ENCODE measurements at regions not wholly inside any gene's neighbourhood (a gene's known extent, or its start where the extent isn't known, plus 50 kb on each side); places are given as distances from the start of the nearest gene placed in this dataset.

- Histone ChIP-seq H3K36me3 (ENCODE audit: control insufficient read depth, insufficient read depth, low read length) (no peaks in the 10 kb centered on the region), H2AFZ (ENCODE audit: low read depth, low read length) (no peak overlapping the region), H3K4me3 (no peak overlapping the region), H3K27me3 (ENCODE audit: control insufficient read depth in 2 of 2, insufficient read depth in 2 of 2, low read length in 2 of 2) (no peaks in the 10 kb centered on the region), H3K9me1 (ENCODE audit: control insufficient read depth, insufficient read depth, low read length) (no peaks in the 10 kb centered on the region), H3K4me2 (ENCODE audit: insufficient read depth, low read length) (no peak overlapping the region), H3K79me2 (ENCODE audit: control insufficient read depth, insufficient read depth, low read length) (no peaks in the 10 kb centered on the region), H3K9me3 (replicated peaks; ENCODE audit: control insufficient read depth, insufficient read depth, low read depth, low read length) (no peaks in the 10 kb centered on the region), H3K4me1 (replicated peaks in 1 of 2; ENCODE audit: control insufficient read depth in 2 of 2, insufficient read depth in 2 of 2, low read length in 2 of 2) (no peaks in the 10 kb centered on the region), H4K20me1 (replicated peaks; ENCODE audit: control insufficient read depth, insufficient read depth, low read length) (no peaks in the 10 kb centered on the region), H3K9ac (ENCODE audit: insufficient read depth in 1 of 2, low read depth in 2 of 2, low read length in 2 of 2) (no peak overlapping the region), H3K27ac (ENCODE audit: extremely low read depth, low read depth, low read length) (no peak overlapping the region)
- DNase-seq (ENCODE audit: extremely low read depth in 1 of 4, low spot score in 3 of 4) = no peak
- in situ Hi-C loops (cut with MboI) (no loop called here), intact Hi-C loops (cut with micrococcal nuclease) (no loop called here)
- 3% methylated on average over 6 of the region's 6 CpGs for whole genome bisulfite sequencing (ENCODE audit: insufficient coverage, low coverage, missing lambda C conversion rate)
- POLR2A ChIA-PET = no interaction called here
- CTCF ChIA-PET (ENCODE audit: low intra/inter-chr PET ratio) = no interaction called here
- no peak for ATAC-seq
- BruUV-seq (replicated peaks) = no TSS peak
- FAIRE-seq = no peak
- TF ChIP-seq CBX2 (IDR thresholded peaks at IDR 0.05; ENCODE audit: insufficient read depth, low read length, poor library complexity, severe bottlenecking) (no peak), ZNF212 (CRISPR knock-in tag; IDR thresholded peaks at IDR 0.05) (no peak), ZNF146 (CRISPR knock-in tag; IDR thresholded peaks at IDR 0.05; ENCODE audit: unreplicated experiment) (no peak), ZNF398 (CRISPR knock-in tag; IDR thresholded peaks at IDR 0.05) (no peak), BRD4 (IDR thresholded peaks at IDR 0.05) (no peak), HINFP (tag; conservative IDR thresholded peaks at IDR 0.05; ENCODE audit: low read depth) (no peak), BRD9 (IDR thresholded peaks at IDR 0.05; ENCODE audit: low read depth, partially characterized antibody) (no peak), MBD2 (IDR thresholded peaks at IDR 0.05; ENCODE audit: borderline replicate concordance, low read depth) (no peak), ZNF512 (tag; IDR thresholded peaks at IDR 0.05) (no peak), CBFA2T2 (conservative IDR thresholded peaks at IDR 0.05) (no peak), ZBTB9 (CRISPR knock-in tag; IDR thresholded peaks at IDR 0.05) (no peak), BRCA1 (IDR thresholded peaks at IDR 0.05) (no peak), BRCA1 (CRISPR knock-in tag; IDR thresholded peaks at IDR 0.05) (no peak), MLX (CRISPR knock-in tag; conservative IDR thresholded peaks at IDR 0.05) (no peak)
Measured at GRCh38 chr21:30936207-30936606, 54.8 kb upstream of the KRTAP11-1 start.
